COLO668 (cell line): ENCODE measurements at regions not wholly inside any gene's neighbourhood (a gene's known extent, or its start where the extent isn't known, plus 50 kb on each side); places are given as distances from the start of the nearest gene placed in this dataset.

Experiments
- DNase-seq: peaks from one replicate; lab custom pipeline; 2025; ENCODE audit not compliant: unreplicated experiment; lab: John Stamatoyannopoulos, UW

DNA sequence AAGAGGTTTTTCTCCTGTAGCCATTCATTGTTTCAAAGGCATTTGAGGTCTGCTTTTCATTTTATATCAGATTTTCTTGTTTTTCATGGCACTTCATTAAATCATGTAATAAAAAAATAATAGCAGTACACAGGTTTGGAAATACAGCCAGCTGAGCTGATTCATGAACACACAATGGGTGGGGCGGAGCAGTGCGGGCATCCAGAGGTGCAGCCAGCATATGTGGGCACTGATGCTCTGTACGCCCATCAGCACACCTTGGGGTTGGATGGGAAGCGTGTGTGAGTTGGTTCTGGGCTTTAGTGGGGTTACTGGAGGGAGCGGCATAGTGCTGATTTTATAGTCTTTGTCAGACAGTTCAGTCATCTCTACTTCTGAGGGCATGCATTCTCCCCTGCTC is 54.2 kb upstream of the IRX4 start:
- no peak for DNase-seq

DNA sequence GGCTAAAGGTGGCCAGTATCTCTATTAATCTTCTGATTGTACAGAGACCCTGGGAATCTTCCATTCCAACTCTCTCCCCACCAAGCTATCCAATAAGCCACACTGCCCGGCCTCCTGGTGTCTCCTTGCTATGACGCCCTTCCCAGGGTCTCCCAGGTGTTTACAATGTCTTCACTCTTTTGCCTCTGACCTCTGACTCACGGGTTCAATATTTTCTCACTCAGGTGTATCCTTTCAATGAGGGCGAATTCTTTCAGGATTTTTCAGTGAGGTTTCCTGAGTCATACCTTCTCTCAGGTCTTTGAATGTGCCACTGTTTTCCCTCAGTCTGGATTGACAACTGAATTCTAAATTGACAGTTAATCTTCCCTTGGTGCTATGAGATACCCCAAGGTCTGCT is 53.7 kb upstream of the IRX4 start:
- no peak for DNase-seq

DNA sequence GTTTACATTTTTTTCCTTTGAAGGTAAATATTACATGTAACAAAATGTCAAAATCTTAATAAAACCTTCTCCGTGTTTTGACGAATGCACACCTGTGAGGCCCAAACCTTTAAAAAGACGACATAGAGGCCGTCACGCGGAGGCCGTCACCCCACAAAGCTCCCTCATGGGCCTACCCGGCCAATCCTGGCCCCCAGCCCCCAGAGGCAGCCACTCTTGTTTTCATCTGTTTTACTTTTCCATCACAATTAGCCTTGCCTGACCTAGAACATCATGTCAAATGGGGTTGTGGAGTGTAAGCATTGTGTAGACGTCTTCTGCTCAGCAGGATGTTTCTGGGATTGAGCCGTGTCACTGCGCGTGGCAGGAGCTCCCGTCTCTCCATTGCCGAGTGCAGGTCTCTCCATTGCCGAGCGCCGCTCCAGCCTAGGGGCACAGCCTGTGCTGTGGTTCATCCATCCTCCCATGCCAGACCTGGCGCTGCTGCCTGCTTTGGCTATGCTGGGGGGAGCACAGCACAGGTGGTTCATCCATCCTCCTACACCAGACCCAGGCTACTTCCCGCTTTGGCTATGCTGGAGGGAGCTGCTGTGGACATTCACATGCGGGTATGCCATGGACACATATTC is 52.2 kb upstream of the IRX4 start:
- no peak for DNase-seq

DNA sequence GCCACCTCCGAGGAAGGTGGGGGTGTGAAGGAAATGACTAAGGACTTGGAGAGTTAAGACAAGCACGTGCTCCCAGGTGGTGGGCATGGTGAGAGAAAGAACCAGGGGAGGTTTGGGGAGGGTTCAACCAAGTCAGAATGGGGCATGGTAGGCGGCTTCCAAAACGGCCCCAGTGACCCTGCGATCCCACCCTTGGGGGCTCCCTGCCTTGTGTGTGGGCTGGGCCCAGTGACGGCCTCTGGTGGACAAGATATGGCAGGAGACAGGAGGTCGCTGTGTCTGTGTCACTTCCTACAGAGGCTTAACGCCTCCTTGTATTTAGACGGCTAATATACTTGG is 51.3 kb upstream of the IRX4 start:
- no peak for DNase-seq

DNA sequence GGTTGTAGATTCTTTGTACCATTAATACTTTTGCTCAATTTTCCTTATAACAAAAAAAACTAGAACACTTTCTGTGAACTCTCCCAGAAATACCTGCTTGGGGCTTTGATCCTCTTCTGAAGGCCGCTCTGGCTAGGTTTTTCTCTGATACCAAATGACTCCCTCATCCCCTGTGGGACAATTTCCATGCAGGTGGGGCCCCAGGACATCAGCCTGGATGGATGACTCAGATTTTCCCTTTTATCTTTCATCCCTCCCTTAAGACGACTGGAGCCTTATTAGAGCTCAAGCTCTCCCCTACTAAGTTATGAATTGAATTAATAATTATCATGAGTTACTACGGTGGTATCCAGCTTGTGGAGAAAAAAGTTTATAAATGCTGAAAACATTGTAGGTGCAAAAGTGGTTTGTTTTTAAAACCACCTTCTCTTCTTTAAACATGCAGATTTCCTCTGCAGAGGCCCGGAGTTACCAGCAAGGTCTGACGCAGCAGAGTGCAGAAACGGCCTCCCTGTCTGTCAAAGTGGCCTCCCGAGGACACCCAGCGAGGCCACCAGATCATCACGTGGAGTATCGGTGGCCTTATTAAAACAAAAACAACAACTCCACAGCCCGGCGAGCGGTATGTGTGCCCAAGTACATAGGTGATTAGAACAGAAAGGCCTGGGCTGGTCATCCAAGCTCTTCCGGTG is 50.8 kb upstream of the IRX4 start:
- DNase-seq, result no peak
